K562 (cell line): ENCODE measurements at regions not wholly inside any gene's neighbourhood (a gene's known extent, or its start where the extent isn't known, plus 50 kb on each side); places are given as distances from the start of the nearest gene placed in this dataset.

ENCODE experiments used
- ATAC-seq: fragments of 200-7000 bp; cut with Tn5 transposase; 3 replicates; pipeline ENCODE4 v1.9.1; 2020; ENCODE audit warnings: moderate library complexity
- BruUV-seq: library from RNA; stranded (reverse); fragments of 400-500 nt; replicated peaks from 2 replicates; lab custom pipeline; 2021; lab: Mats Ljungman, UMichigan
- CTCF ChIA-PET: fragments of 300-600 bp; formaldehyde crosslinking; extraction: SDS; loops from one replicate; lab custom pipeline; 2021; ENCODE audit warnings: low intra/inter-chr PET ratio; lab: Yijun Ruan, JAX
- POLR2A ChIA-PET: fragments of 300-600, 350-650 bp; sonication (Branson Sonifier 250); formaldehyde crosslinking; extraction: SDS; loops from one replicate; lab custom pipeline; 2021; ENCODE audit warnings: antibody characterized with exemption, inconsistent platforms; lab: Yijun Ruan, JAX
- DNase-seq, 4 experiments: peaks; one replicate each; pipeline versions ENCODE4 v3.0.0 to v3.0.0-alpha.2; 2011 to 2018; ENCODE audit warnings: low spot score in 3 of 4, mixed read lengths in 3 of 4; ENCODE audit errors: extremely low read depth in 1 of 4
- FAIRE-seq: peaks from 2 replicates; lab custom pipeline; 2011; peaks lifted over from hg19 to GRCh38; lab: Jason Lieb, UNC
- H2AFZ ChIP-seq: 2 replicates; pipeline ENCODE4 v1.6.0; 2011; ENCODE audit warnings: low read depth, low read length, control low read depth, inconsistent platforms
- H3K27ac ChIP-seq: fragments of 200-600 bp; 3 replicates; pipeline ENCODE4 v1.8.0; 2011; ENCODE audit warnings: low read depth, mild to moderate bottlenecking, control low read depth, inconsistent platforms, low read length, moderate library complexity, mixed read lengths; ENCODE audit errors: extremely low read depth
- H3K27me3 ChIP-seq, 2 experiments: fragments of 300-600 bp in 1 of 2; 2 replicates in 1 of 2; 3 replicates in 1 of 2; pipeline versions ENCODE4 v1.6.0 to v1.8.0; 2011; ENCODE audit warnings: inconsistent platforms in 2 of 2, low read length in 2 of 2, mild to moderate bottlenecking in 1 of 2, mixed read lengths in 1 of 2, moderate library complexity in 1 of 2; ENCODE audit not compliant: control insufficient read depth in 2 of 2, insufficient read depth in 2 of 2
- H3K36me3 ChIP-seq: fragments of 300-600 bp; 3 replicates; pipeline ENCODE4 v1.8.0; 2011; ENCODE audit warnings: mild to moderate bottlenecking, low read length, inconsistent platforms; ENCODE audit not compliant: control insufficient read depth, insufficient read depth
- H3K4me1 ChIP-seq, 2 experiments: fragments of 200-600 bp in 1 of 2; replicated peaks in 1 of 2; 2 replicates in 1 of 2; 3 replicates in 1 of 2; pipeline versions ENCODE4 v1.5.1 to v1.8.0; 2011; ENCODE audit warnings: inconsistent platforms in 2 of 2, low read length in 2 of 2, mild to moderate bottlenecking in 1 of 2, mixed read lengths in 1 of 2, moderate library complexity in 1 of 2; ENCODE audit not compliant: control insufficient read depth in 2 of 2, insufficient read depth in 2 of 2
- H3K4me2 ChIP-seq: 2 replicates; pipeline ENCODE4 v1.6.1; 2011; ENCODE audit warnings: low read length, control low read depth, inconsistent platforms, mixed read lengths; ENCODE audit not compliant: insufficient read depth
- H3K4me3 ChIP-seq: fragments of 200-600 bp; sonication (generic), shearing (Covaris generic); 2 replicates; pipeline ENCODE4 v1.5.1; 2016; ENCODE audit warnings: control low read depth, inconsistent platforms
- H3K79me2 ChIP-seq: fragments of 200-600 bp; 3 replicates; pipeline ENCODE4 v1.8.0; 2011; ENCODE audit warnings: low read length, inconsistent platforms; ENCODE audit not compliant: control insufficient read depth, insufficient read depth
- H3K9ac ChIP-seq, 2 experiments: 2 replicates each; pipeline versions ENCODE4 v1.6.0 to v1.6.1; 2011; ENCODE audit warnings: low read depth in 2 of 2, low read length in 2 of 2, control low read depth in 1 of 2, inconsistent platforms in 1 of 2, mild to moderate bottlenecking in 1 of 2, mixed read lengths in 1 of 2; ENCODE audit not compliant: insufficient read depth in 1 of 2
- H3K9me1 ChIP-seq: one replicate; pipeline ENCODE4 v1.6.0; 2011; ENCODE audit warnings: inconsistent platforms, mild to moderate bottlenecking, low read length, moderate library complexity; ENCODE audit not compliant: control insufficient read depth, insufficient read depth
- H3K9me3 ChIP-seq: replicated peaks from 2 replicates; pipeline ENCODE4 v1.5.1; 2011; ENCODE audit warnings: low read depth, low read length, inconsistent platforms; ENCODE audit not compliant: control insufficient read depth, insufficient read depth
- H4K20me1 ChIP-seq: replicated peaks from 2 replicates; pipeline ENCODE4 v1.6.1; 2011; ENCODE audit warnings: low read length, inconsistent platforms, mixed read lengths; ENCODE audit not compliant: control insufficient read depth, insufficient read depth
- ATF4 ChIP-seq: fragments of 450-650 bp; formaldehyde crosslinking; IDR thresholded peaks from 2 replicates; pipeline ENCODE4 v1.4.0; 2022; ENCODE audit warnings: mild to moderate bottlenecking, moderate library complexity
- BRD9 ChIP-seq: fragments of 450-650 bp; IDR thresholded peaks from 2 replicates; pipeline ENCODE4 v1.6.1; 2018; ENCODE audit warnings: low read depth; ENCODE audit not compliant: partially characterized antibody
- BRF1 ChIP-seq: IDR thresholded peaks from 3 replicates; pipeline ENCODE4 v1.6.1; 2011; ENCODE audit warnings: borderline replicate concordance, mild to moderate bottlenecking; ENCODE audit not compliant: insufficient read length; ENCODE audit errors: extremely low read depth
- CSDE1 ChIP-seq, 2 experiments: fragments of 450-650 bp; IDR thresholded peaks; 2 replicates each; pipeline ENCODE4 v1.6.1; 2016; ENCODE audit warnings: mild to moderate bottlenecking in 1 of 2
- CTCFL ChIP-seq: IDR thresholded peaks from 2 replicates; pipeline ENCODE4 v1.6.1; 2011; ENCODE audit warnings: borderline replicate concordance, low read depth, mild to moderate bottlenecking, moderate library complexity, low read length; ENCODE audit not compliant: insufficient read depth, poor library complexity, severe bottlenecking
- ELK1 ChIP-seq: sonication (generic); formaldehyde crosslinking; IDR thresholded peaks from 2 replicates; pipeline ENCODE4 v1.8.1; 2022; ENCODE audit warnings: missing genetic modification reagents
- FOSL1 ChIP-seq: fragments of 200-800 bp; sonication (Bioruptor generic); conservative IDR thresholded peaks from 2 replicates; pipeline ENCODE4 v1.6.1; 2016; ENCODE audit warnings: missing genetic modification characterization, missing compliant biosample characterization
- IRF2 ChIP-seq: sonication (generic); formaldehyde crosslinking; IDR thresholded peaks from 2 replicates; pipeline ENCODE4 v1.8.1; 2022; ENCODE audit warnings: mild to moderate bottlenecking, missing genetic modification reagents
- MNT ChIP-seq, 2 experiments: fragments of 450-650 bp; conservative IDR thresholded peaks; 2 replicates each; pipeline ENCODE4 v1.6.1; 2017; ENCODE audit warnings: mild to moderate bottlenecking in 2 of 2, moderate library complexity in 2 of 2
- POLR2G ChIP-seq: fragments of 200-400 bp; formaldehyde crosslinking; IDR thresholded peaks from 2 replicates; pipeline ENCODE4 v1.6.1; 2017; ENCODE audit warnings: low read depth, mild to moderate bottlenecking, antibody characterized with exemption, low read length, moderate library complexity
- PRMT5 ChIP-seq: sonication (generic); formaldehyde crosslinking; IDR thresholded peaks from 2 replicates; pipeline ENCODE4 v1.5.0; 2020; ENCODE audit warnings: missing genetic modification reagents
- TSHZ1 ChIP-seq: fragments of 250-450 bp; sonication (Bioruptor Pico); IDR thresholded peaks from 2 replicates; pipeline ENCODE4 v1.4.0; 2020; ENCODE audit warnings: mild to moderate bottlenecking, moderate library complexity
- WGBS: fragments of 100-300 bp; shearing (Covaris generic); methylation state at CpG from one replicate; pipeline ENCODE4 v1.1.6; 2016; ENCODE audit warnings: low coverage, mixed read lengths; ENCODE audit not compliant: insufficient coverage; ENCODE audit errors: missing lambda C conversion rate; 5-methylcytosine and 5-hydroxymethylcytosine counted together
- in situ Hi-C: fragments of 300-500 bp; cut with MboI; formaldehyde crosslinking; loops from 4 replicates; pipeline ENCODE4 v1.15.0; 2018; ENCODE audit warnings: inconsistent platforms, mixed read lengths
- intact Hi-C: fragments of 100-400 bp; cut with micrococcal nuclease; formaldehyde crosslinking; loops from 2 replicates; pipeline ENCODE4 v1.14.2; 2022

- TF ChIP-seq ELK1 (CRISPR knock-in tag) (no peak), IRF2 (no peak), BRF1 (no peak)
Measured at GRCh38 chr6:105642708-105643107, 239.8 kb upstream of the PREP start (continued).

DNA sequence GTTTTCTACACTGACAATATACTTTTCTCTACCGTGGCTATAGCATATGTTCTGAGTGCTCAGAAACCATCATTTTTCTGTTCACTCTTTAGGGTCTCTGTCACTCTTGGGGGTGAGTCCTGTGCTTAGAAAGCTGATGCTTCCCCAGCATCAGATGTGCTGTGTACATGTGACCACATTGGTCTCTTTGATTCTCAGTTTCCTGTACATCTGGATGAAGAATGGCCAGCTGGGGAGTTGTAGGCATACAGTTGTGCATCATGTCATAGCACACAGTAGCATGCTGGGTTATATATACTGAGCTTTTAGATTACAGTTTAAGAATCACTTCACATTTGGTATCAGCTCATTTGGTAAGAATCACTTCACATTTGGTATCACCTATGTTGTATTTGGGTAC, 238.6 kb upstream of the PREP start:
- no peaks in the 10 kb centered on the region for H3K9me3 ChIP-seq
- no peak overlapping the region for H3K4me2 ChIP-seq
- no peak overlapping the region for H3K9ac ChIP-seq
- no peaks in the 10 kb centered on the region; a peak in 1 of 5 replicates for H3K4me1 ChIP-seq
- no peaks in the 10 kb centered on the region for H3K79me2 ChIP-seq
- H2AFZ ChIP-seq, result no peak overlapping the region
- no peak for DNase-seq
- no peaks in the 10 kb centered on the region for H4K20me1 ChIP-seq
- ChIA-PET CTCF (no interaction called here), POLR2A (no interaction called here)
- ATAC-seq, result no peak
- no TSS peak for BruUV-seq
- no peak for FAIRE-seq
- intact Hi-C loops (no loop called here), in situ Hi-C loops (no loop called here)
- no peaks in the 10 kb centered on the region for H3K36me3 ChIP-seq
- WGBS, result 0% methylated on average over 1 of the region's 1 CpG
- no peaks in the 10 kb centered on the region for H3K9me1 ChIP-seq
- H3K27ac ChIP-seq, result no peak overlapping the region
- peaks cover 3 to 4% of the 10 kb centered on the region in 2 experiments; a peak in 3 of 5 replicates for H3K27me3 ChIP-seq
- H3K4me3 ChIP-seq, result no peak overlapping the region
- TF ChIP-seq BRD9 (no peak), ATF4 (CRISPR knock-in tag) (no peak), PRMT5 (CRISPR knock-in tag) (no peak), POLR2G (no peak), CSDE1 (IDR thresholded peaks at IDR 0.05) (no peak), TSHZ1 (no peak), FOSL1 (tag) (no peak), MNT (conservative IDR thresholded peaks at IDR 0.05) (no peak), CTCFL (no peak)
